Upper lobe of left lung (tissue), 4 donors: ENCODE measurements at regions not wholly inside any gene's neighbourhood (a gene's known extent, or its start where the extent isn't known, plus 50 kb on each side); places are given as distances from the start of the nearest gene placed in this dataset.

Experiments used
- POLR2A ChIP-seq, 4 donors: fragments of 450-650 bp; IDR thresholded peaks; one replicate each; pipeline ENCODE4 v1.5.1; 2016 to 2017; ENCODE audit warnings: antibody characterized with exemption in 4 of 4, mild to moderate bottlenecking in 2 of 4
- TF ChIP-seq, protein P1 (sequence below), 6 experiments: fragments of 450-650 bp in 4 of 6; fragments of 200-600 bp in 2 of 6; sonication (generic) in 2 of 6; IDR thresholded peaks; one replicate each; pipeline ENCODE4 v1.5.1; 2016 to 2019; ENCODE audit warnings: antibody characterized with exemption in 6 of 6

DNA sequence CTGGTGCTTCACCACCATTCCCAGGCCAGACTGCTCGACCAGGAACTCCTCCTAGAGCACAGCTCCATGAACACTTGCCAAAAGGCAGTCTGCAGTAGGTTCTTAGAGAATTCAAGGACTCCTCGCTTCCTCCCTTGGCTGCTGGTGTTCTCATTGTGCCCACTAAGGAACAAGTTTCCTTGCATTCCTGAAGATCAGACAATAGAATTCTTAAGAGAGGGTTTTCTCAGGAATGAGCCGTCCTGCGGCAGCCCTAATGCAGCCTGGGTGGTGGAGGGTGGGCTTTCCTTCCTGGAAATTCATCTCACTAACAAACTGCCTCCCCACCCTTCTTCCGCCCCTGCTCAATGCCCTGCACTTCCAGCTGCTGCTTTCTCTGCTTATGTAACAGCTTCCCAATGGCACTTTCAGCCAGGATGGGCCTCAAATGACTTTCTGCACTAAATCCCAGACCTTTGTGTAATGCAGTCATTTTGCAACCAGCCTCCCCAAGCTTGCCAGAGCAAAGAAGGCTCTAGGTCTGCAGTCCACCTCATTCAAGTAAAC, 287.9 kb downstream of the PLPP3 start:
- TF ChIP-seq, protein P1, sequence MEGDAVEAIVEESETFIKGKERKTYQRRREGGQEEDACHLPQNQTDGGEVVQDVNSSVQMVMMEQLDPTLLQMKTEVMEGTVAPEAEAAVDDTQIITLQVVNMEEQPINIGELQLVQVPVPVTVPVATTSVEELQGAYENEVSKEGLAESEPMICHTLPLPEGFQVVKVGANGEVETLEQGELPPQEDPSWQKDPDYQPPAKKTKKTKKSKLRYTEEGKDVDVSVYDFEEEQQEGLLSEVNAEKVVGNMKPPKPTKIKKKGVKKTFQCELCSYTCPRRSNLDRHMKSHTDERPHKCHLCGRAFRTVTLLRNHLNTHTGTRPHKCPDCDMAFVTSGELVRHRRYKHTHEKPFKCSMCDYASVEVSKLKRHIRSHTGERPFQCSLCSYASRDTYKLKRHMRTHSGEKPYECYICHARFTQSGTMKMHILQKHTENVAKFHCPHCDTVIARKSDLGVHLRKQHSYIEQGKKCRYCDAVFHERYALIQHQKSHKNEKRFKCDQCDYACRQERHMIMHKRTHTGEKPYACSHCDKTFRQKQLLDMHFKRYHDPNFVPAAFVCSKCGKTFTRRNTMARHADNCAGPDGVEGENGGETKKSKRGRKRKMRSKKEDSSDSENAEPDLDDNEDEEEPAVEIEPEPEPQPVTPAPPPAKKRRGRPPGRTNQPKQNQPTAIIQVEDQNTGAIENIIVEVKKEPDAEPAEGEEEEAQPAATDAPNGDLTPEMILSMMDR (IDR thresholded peaks at IDR 0.05): no peak
- no peak for TF ChIP-seq POLR2A (IDR thresholded peaks at IDR 0.05)
